Prostate gland (tissue), 2 donors: ENCODE measurements at regions not wholly inside any gene's neighbourhood (a gene's known extent, or its start where the extent isn't known, plus 50 kb on each side); places are given as distances from the start of the nearest gene placed in this dataset.
"Not testable (repeated sequence)": the region's sequence is repeated elsewhere in the genome, so short reads cannot be mapped to it uniquely, and the experiment has no call there.

Experiments used
- CTCF ChIP-seq, 4 experiments: fragments of 200-600 bp in 2 of 4; fragments of 450-650 bp in 2 of 4; sonication (generic) in 2 of 4; IDR thresholded peaks; 1 replicate in 3 of 4; 2 replicates in 1 of 4; pipeline ENCODE4 v1.5.1; 2016 to 2019; ENCODE audit warnings: antibody characterized with exemption in 4 of 4, mild to moderate bottlenecking in 2 of 4, moderate library complexity in 2 of 4
- POLR2A ChIP-seq: fragments of 450-650 bp; IDR thresholded peaks from one replicate; pipeline ENCODE4 v1.6.1; 2016; ENCODE audit warnings: antibody characterized with exemption, mild to moderate bottlenecking
- POLR2AphosphoS5 ChIP-seq: sonication (generic); formaldehyde crosslinking; IDR thresholded peaks from one replicate; pipeline ENCODE4 v1.6.1; 2017; ENCODE audit warnings: antibody characterized with exemption

- TF ChIP-seq CTCF (IDR thresholded peaks at IDR 0.05); POLR2A; POLR2AphosphoS5: not testable (repeated sequence)
Observed at GRCh38 chr3:17817973-17818372, 75.5 kb upstream of the TBC1D5 start.
